DMS 273 (cell line): ENCODE measurements at regions not wholly inside any gene's neighbourhood (a gene's known extent, or its start where the extent isn't known, plus 50 kb on each side); places are given as distances from the start of the nearest gene placed in this dataset.
"Not testable (repeated sequence)": the region's sequence is repeated elsewhere in the genome, so short reads cannot be mapped to it uniquely, and the experiment has no call there.

ENCODE experiments used
- DNase-seq: peaks from one replicate; lab custom pipeline; 2025; ENCODE audit not compliant: unreplicated experiment; lab: John Stamatoyannopoulos, UW

DNA sequence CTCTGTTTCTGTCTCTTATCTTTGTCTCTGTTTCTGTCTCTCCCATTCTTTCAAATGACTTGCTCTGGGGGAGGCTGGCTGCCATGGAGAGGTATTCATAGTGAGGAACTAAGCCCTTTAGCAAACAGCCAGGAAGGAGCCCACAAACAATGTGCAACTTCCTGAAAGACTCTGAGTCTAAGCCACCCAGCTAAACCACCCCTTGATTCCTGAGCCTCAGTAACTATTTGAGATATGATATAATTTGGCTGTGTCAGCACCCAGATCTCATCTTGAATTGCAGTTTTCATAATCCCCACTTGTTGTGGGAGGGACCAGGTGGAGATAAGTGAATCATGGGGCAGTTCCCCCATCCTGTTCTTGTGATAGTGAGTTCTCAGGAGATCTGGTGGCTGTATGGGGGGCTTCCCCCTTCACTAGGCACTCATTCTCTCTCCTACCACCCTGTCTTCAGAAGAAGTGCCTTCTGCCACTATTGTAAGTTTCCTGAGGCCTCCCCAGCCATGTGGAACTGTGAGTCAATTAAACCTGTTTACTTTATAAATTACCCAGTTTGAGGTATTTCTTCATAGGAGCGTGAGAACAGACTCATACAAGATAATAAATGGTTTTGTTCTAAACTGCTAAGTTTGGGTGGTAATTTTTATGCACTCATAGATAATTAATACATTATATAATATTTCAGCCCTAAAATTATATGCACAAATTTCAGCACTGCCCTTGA is 121.2 kb upstream of the FOXP2 start:
- DNase-seq = no peak

DNA sequence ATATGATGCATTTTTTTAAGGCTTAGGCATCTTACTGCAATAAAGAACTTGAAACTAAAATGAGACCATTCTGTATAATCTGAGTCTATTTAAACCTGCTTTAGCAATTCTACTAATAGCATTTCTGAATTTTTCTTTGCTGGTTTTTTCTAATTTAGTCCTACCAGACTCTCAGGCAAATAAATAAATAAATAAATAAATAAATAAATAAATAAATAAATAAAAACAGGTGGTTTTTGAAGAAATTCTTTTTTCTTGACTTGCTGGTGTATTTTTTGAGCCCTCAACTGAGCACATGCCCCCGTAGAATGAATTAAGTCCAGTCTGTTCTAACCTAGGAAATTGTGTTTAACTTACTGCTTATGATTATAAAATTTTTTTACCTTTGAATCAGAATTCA is 134.7 kb upstream of the FOXP2 start:
- no peak for DNase-seq

DNA sequence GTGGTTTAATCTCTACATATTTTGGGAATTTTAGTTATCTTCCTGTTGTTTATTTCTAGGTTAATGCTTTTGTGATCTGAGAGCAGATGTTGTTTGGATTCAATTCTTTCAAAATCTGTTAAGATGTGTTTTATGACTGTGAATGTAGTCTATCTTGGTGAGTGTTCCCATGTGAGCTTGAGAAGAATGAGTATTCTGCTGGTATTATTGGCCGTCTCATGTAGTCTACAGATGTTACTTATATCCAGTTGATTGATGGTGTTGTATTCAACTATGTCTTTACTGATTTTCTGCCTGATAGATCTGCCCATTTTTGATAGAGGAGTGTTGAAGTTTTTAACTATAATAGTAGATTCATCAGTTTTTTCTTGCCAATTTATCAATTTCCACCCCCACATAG is 141.4 kb upstream of the FOXP2 start:
- DNase-seq = peak; percentile 15

DNA sequence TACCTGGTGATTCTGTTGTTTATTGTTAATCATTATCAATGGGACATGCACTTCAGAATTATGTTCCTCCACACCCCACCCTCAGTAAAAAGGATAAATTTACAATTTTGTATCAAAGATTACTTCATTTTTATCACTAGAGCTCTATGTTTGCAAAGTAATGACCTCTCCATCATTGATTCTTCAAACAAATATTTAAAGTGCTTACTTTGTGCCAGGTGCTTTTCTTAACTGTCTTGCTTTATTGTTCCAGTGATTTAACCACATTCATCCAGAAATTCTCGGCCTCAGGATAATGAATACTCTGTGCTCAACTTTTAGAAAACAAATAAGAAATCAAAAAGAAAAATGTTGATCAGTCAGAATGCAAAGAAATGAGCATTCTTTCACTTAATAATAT is 144.9 kb upstream of the FOXP2 start:
- DNase-seq = no peak

DNA sequence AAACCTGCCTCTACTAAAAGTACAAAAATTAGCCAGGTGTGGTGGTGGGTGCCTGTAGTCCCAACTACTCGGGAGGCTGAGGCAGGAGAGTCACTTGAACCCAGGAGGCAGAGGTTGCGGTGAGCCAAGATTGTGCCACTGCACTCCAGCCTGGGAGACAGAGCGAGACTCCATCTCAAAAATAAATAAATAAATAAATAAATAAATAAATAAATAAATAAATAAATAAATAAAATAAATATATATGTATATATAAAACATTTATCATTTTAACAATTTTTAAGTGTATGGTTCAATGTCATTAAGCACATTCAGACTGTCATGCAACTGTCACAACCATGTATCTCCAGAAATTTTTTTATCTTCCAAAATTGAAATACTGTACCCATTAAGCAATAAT is 147.1 kb upstream of the FOXP2 start:
- DNase-seq = not testable (repeated sequence)

DNA sequence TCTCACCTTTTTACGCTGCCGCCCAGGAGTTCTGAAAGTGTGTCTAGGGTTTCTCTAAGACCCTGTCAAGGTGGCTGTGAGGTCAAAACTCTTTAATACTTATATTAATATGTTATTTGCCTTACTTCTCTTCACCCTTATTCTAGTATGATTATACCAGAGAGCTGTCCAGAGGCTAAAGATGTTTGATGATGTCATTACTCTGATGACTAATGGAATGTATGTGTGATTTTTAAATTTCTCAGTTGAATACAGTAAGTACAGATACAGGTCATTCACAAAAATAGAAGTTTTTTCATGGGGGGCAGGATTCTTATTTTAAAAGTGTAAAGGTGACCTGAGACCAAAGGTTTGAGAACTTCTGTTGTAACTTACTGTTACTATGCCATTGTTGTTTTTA is 150.6 kb upstream of the FOXP2 start:
- no peak for DNase-seq

- no peak for DNase-seq
These were observed 151.4 kb upstream of the FOXP2 start for GRCh38 chr7:114263219-114263618.

DNA sequence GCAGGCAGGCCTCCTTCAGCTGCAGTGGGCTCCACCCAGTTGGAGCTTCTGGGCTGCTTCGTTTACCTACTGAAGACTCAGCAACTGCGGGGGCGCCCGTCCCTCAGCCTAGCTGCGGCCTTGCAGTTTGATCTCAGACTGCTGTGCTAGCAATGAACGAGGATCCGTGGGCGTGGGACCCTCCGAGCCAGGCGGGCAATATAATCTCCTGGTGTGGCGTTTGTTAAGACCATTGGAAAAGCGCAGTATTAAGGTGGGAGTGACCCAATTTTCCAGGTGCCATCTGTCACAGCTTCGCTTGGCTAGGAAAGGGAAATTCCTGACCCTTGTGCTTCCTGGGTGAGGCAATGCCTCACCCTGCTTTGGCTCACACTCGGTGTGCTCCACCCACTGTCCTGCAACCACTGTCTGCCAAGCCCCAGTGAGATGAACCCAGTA is 159.2 kb upstream of the FOXP2 start:
- peak; percentile 44 for DNase-seq

GRCh38 chr7:114243646-114244045 is 171.0 kb upstream of the FOXP2 start:
- no peak for DNase-seq

DNA sequence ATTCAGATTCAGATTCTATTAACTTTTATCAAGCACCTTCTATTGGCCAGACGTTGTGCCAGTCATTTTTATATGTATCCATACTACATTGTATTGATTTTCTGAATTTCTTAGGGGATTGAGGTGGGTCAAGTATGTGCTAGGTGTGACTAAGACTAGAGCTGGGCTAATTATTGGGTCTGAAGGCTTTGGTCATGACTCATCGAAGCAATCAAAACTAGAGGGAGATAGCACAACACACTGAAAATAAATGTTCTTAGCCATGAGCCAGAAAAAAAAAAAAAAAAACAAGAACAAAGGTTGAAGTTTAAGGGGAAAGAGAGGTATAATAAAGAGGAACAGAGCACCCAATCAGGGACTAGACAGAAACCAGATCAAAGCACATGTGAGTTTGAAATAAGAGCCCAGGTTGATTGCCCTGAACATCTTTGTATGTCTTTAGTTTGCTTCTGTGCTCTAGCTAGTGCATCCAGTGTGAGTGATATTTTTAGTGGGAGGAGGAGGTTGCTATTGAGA is 171.6 kb upstream of the FOXP2 start:
- DNase-seq = no peak

GRCh38 chr7:114229246-114229645 is 185.4 kb upstream of the FOXP2 start:
- no peak for DNase-seq

- DNase-seq = no peak
These were observed 188.8 kb upstream of the FOXP2 start for GRCh38 chr7:114225784-114226183.

DNA sequence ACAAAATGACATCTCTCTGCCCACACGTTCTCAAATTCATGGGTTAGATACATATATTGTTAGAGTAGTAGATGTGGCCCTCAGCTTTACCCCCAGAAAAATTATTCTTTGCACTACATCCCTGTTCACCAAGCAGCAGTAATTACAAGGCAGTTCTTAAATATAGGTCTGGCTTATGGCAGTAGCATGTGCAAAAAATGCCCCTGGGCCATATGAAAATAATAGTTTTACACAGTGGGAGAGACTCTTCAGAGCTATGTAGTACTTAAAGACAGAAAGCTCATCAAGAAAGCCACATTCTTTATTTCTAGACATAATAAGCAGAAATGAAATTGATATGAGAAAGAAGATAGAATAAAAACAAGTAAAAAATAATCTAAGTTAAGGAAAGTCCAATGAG is 196.3 kb upstream of the FOXP2 start:
- no peak for DNase-seq

DNA sequence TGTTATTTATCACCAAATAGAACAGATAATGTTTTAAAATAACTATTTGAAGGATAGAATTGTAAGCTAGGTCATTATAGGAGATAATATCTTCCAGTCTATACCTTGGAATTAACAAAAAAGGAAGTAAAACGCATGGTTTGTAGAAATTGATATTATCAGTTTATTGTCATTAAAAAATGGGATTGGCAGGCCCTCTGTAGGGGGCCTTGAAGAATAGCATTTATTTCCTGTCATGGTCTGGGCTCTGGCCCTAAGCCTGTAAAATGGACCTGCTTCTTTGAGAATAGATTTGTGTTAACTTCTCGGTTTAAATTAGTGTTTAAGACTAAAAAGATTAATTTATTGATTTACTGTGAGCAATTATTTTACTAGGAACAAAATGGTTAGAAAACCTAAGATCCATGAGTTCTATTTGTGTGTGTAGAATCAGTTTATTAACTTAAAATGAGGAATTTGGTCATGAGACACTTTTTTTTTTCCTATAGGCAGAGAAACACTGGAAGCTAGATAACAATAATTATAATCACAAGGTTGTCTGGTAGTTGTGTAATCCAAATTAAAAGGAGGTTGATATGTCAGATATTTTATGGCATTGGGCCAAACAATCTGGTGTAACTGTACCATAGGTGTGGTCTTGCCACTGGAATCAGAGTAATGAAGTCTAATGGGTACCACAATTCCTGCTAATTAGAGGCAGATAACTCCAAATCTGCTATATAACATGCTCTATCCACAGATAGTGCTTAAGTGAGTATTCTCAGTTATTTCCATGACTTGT is 197.4 kb upstream of the FOXP2 start:
- peak; percentile 30 for DNase-seq

DNA sequence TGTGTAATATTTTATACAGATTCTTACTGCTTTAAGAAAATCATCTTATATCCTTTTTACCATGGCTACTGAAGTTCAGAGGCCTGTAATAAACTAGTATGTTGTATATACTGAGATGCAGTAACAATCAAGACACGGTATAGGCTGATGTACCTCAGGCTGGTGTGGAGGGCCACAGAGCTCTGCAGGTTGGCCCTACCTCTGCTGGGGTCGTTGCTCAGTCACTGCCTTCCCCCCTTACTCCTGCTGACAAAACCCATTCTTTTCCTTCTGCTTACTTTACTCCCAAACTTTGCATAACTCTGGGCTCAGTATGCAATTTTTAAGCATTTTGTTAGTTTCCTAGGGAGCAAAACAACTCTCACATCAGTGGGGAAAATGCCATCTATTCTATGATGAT is 200.1 kb upstream of the FOXP2 start:
- no peak for DNase-seq

DNA sequence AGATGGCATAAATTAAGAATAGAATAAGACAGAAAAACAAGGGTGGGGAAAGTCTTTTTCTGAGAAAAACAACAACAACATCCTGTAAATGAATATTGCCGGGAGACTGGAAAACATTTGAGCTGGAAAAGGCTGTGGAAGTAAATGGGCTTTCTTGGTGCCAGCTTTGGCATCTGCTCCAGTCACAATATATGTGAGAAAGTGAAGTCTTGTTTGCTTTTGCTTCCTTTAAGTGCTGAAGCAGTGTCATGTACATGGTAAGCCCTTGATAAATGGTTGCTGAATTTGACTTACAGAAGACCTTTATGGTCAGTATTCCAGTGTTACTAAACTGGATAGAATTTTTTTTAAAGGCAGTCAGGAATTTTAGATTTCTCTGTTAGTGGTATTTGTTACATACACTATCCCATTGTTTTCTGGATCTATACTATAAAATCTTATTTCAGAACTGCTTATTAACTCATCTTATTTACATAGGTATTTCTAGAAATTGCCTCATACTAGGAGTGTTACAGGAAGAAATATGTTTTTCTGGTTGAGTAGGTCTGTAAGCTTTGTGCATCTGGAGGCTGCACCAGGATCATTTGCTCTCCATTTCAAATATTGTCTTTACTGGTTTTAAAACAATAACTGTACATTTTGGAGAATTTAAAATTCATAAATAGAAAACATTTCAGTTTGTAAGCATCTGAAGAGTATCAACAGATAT is 201.7 kb upstream of the FOXP2 start:
- peak; percentile 42 for DNase-seq

GRCh38 chr7:114209968-114210367 is 204.6 kb upstream of the FOXP2 start:
- DNase-seq = peak; percentile 15

GRCh38 chr7:114206688-114207087 is 207.9 kb upstream of the FOXP2 start:
- no peak for DNase-seq

GRCh38 chr7:114196517-114196916 is 218.1 kb upstream of the FOXP2 start:
- DNase-seq = no peak

DNA sequence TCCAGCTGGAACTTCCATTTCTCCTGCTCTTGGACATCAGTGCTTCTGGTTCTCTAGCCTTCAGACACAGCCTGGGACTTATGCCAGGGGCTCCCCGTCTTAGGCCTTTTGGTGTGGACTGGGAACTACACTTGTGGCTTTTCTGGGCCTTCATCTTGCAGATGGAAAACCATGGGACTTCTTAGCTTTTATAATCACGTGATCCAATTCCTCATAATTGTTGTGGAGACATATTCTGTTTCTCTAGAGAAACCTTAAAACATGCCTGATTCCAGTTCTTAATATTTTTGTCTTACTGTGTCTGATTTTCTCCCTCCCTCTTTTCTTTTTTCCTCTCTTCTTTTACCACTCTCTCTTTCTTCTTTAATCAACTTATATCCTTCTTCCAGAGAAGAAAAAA is 224.2 kb upstream of the FOXP2 start:
- no peak for DNase-seq

DNA sequence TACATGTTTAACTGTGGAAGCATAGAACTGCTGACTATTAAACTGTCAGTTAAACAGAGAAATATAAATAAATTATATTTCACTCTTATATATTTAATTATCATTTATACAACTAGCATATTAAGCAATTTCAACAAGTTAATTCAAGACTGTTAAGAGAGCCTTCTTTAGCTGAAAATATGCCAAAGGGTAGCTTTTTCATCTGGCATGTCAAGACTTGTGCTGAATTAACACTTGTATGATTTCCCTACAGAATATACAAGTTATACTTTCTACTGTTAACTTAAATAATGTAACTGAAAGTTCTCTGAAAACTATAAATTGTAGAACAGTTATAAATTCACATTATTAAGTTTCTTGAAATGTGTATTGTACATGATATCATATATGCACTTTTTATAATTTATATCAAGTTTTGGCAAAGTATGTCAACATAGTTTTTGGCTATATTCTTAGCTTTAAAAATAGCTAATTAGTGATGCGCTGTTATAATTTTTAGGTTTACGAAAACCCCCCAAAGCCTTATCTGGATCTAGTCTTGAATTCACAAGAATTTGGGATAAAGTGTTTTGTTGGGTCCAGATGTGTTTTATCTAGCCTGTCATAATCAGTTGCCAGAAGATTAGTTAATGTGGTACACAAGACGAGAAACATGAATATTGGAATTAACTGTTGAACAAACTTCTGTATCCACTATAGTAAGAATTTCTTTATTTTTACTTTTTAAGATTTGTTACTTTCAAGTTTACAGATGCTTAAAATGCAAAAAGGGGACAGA is 231.1 kb upstream of the FOXP2 start:
- peak; percentile 24 for DNase-seq
